Nephron (organoid): ENCODE measurements at regions not wholly inside any gene's neighbourhood (a gene's known extent, or its start where the extent isn't known, plus 50 kb on each side); places are given as distances from the start of the nearest gene placed in this dataset.

Source experiments
- H3K27ac Mint-ChIP-seq, 3 experiments: 2 replicates each; pipeline ENCODE4 v1.8.0; 2020; ENCODE audit warnings: mixed read lengths in 3 of 3, mild to moderate bottlenecking in 2 of 3, moderate library complexity in 1 of 3
- H3K27me3 Mint-ChIP-seq: 2 replicates; pipeline ENCODE4 v1.8.0; 2021; ENCODE audit warnings: low read depth, mild to moderate bottlenecking, moderate library complexity, mixed read lengths
- H3K36me3 Mint-ChIP-seq: 2 replicates; pipeline ENCODE4 v1.8.0; 2020; ENCODE audit warnings: low read depth, mixed read lengths
- H3K4me1 Mint-ChIP-seq: 2 replicates; pipeline ENCODE4 v1.8.0; 2020; ENCODE audit warnings: mixed read lengths
- H3K4me3 Mint-ChIP-seq, 3 experiments: 2 replicates each; pipeline ENCODE4 v1.8.0; 2020; ENCODE audit warnings: mild to moderate bottlenecking in 3 of 3, mixed read lengths in 3 of 3, moderate library complexity in 2 of 3
- H3K9me3 Mint-ChIP-seq: 2 replicates; pipeline ENCODE4 v1.8.0; 2020; ENCODE audit warnings: mixed read lengths
- CTCF ChIP-seq, 3 experiments: fragments of 200-600 bp; sonication (generic); IDR thresholded peaks; one replicate each; pipeline ENCODE4 v1.5.0; 2021; ENCODE audit warnings: antibody characterized with exemption in 3 of 3; ENCODE audit not compliant: unreplicated experiment in 3 of 3

GRCh38 chr12:124704619-124705018, 137.2 kb upstream of the NCOR2 start:
- H3K27ac Mint-ChIP-seq: peak overlapping the region in 1 of 3 experiments; percentile 83
- H3K27me3 Mint-ChIP-seq: peaks cover 18% of the 10 kb centered on the region

GRCh38 chr12:124703856-124704255, 136.4 kb upstream of the NCOR2 start:
- Mint-ChIP-seq H3K4me3 (no peak overlapping the region), H3K27ac (peak overlapping the region in 1 of 3 experiments; percentile 83), H3K36me3 (peaks cover 4% of the 10 kb centered on the region), H3K4me1 (peaks cover 37% of the 10 kb centered on the region), H3K27me3 (peaks cover 24% of the 10 kb centered on the region), H3K9me3 (peaks cover 9% of the 10 kb centered on the region)
- no peak for TF ChIP-seq CTCF (IDR thresholded peaks at IDR 0.05; ENCODE audit: unreplicated experiment in 3 of 3)

More at GRCh38 chr12:124704619-124705018, 137.2 kb upstream of the NCOR2 start:
- no peak for TF ChIP-seq CTCF (IDR thresholded peaks at IDR 0.05; ENCODE audit: unreplicated experiment in 3 of 3)
- peaks cover 34% of the 10 kb centered on the region for H3K4me1 Mint-ChIP-seq
- H3K4me3 Mint-ChIP-seq: no peak overlapping the region
- H3K36me3 Mint-ChIP-seq: peaks cover 4% of the 10 kb centered on the region
- H3K9me3 Mint-ChIP-seq: peaks cover 9% of the 10 kb centered on the region

- Mint-ChIP-seq H3K36me3 (peaks cover 4% of the 10 kb centered on the region), H3K4me1 (peaks cover 46% of the 10 kb centered on the region), H3K27ac (peak overlapping the region in 2 of 3 experiments; percentile 30 to 34), H3K27me3 (peaks cover 20% of the 10 kb centered on the region), H3K9me3 (peaks cover 7% of the 10 kb centered on the region), H3K4me3 (no peak overlapping the region)
- TF ChIP-seq CTCF (IDR thresholded peaks at IDR 0.05; ENCODE audit: unreplicated experiment in 3 of 3): no peak
Measured at GRCh38 chr12:124702736-124703135, 135.3 kb upstream of the NCOR2 start.

- Mint-ChIP-seq H3K27ac (peak overlapping the region; percentile 37 to 82 (median 71)), H3K9me3 (no peaks in the 10 kb centered on the region), H3K4me3 (no peak overlapping the region), H3K4me1 (peaks cover 38% of the 10 kb centered on the region), H3K27me3 (peaks cover 28% of the 10 kb centered on the region), H3K36me3 (no peaks in the 10 kb centered on the region)
- no peak for TF ChIP-seq CTCF (IDR thresholded peaks at IDR 0.05; ENCODE audit: unreplicated experiment in 3 of 3)
Measured at GRCh38 chr12:124700810-124701592, 133.6 kb upstream of the NCOR2 start.

GRCh38 chr12:124699909-124700308, 132.5 kb upstream of the NCOR2 start:
- H3K4me1 Mint-ChIP-seq: peaks cover 44% of the 10 kb centered on the region
- H3K27ac Mint-ChIP-seq: peak overlapping the region in 1 of 3 experiments; percentile 81
- H3K9me3 Mint-ChIP-seq: no peaks in the 10 kb centered on the region
- H3K27me3 Mint-ChIP-seq: peaks cover 28% of the 10 kb centered on the region
- no peak overlapping the region for H3K4me3 Mint-ChIP-seq
- TF ChIP-seq CTCF (IDR thresholded peaks at IDR 0.05; ENCODE audit: unreplicated experiment in 3 of 3): no peak
- H3K36me3 Mint-ChIP-seq: no peaks in the 10 kb centered on the region

- Mint-ChIP-seq H3K4me3 (no peak overlapping the region), H3K36me3 (no peaks in the 10 kb centered on the region), H3K27me3 (peaks cover 28% of the 10 kb centered on the region), H3K4me1 (peaks cover 53% of the 10 kb centered on the region), H3K27ac (peak overlapping the region in 2 of 3 experiments; percentile 81), H3K9me3 (peaks cover 3% of the 10 kb centered on the region)
- TF ChIP-seq CTCF (IDR thresholded peaks at IDR 0.05; ENCODE audit: unreplicated experiment in 3 of 3): no peak
Measured at GRCh38 chr12:124698998-124699305, 131.5 kb upstream of the NCOR2 start.
